ENCODE measurements at regions not wholly inside any gene's neighbourhood (a gene's known extent, or its start where the extent isn't known, plus 50 kb on each side); places are given as distances from the start of the nearest gene placed in this dataset.

DNA sequence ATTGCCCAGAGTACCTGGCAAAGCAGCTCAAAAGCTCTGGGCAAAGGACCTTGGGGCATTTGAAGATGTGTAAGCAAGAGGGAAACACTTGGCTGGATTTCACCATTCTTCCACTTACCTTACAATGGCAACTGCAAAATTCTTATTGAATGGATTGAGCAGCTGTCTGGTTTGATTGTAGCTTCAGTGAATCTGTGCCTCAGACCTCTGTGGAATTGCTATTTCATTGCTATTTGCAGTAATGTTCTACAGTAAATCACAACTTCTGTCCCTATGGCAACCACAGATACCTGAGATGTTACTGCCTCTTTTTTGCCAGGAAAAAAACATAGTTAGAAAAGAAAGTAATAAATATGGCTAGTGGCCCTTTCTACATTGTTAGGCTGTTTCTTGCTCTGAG is 519.5 kb downstream of the SUCLA2 start:
- TF ChIP-seq POLR2A (IDR thresholded peaks at IDR 0.05; ENCODE audit: low read depth, low read length) = no peak
- TF ChIP-seq SPI1 (IDR thresholded peaks at IDR 0.05; ENCODE audit: low read depth, low read length) = no peak
- TF ChIP-seq TAF1 (IDR thresholded peaks at IDR 0.05; ENCODE audit: low read depth, low read length) = no peak
- no peak for TF ChIP-seq PAX5 (IDR thresholded peaks at IDR 0.05; ENCODE audit: insufficient read depth, low read length, severe bottlenecking)
